ENCODE measurements at regions not wholly inside any gene's neighbourhood (a gene's known extent, or its start where the extent isn't known, plus 50 kb on each side); places are given as distances from the start of the nearest gene placed in this dataset.
"Not testable (repeated sequence)": the region's sequence is repeated elsewhere in the genome, so short reads cannot be mapped to it uniquely, and the experiment has no call there.

DNA sequence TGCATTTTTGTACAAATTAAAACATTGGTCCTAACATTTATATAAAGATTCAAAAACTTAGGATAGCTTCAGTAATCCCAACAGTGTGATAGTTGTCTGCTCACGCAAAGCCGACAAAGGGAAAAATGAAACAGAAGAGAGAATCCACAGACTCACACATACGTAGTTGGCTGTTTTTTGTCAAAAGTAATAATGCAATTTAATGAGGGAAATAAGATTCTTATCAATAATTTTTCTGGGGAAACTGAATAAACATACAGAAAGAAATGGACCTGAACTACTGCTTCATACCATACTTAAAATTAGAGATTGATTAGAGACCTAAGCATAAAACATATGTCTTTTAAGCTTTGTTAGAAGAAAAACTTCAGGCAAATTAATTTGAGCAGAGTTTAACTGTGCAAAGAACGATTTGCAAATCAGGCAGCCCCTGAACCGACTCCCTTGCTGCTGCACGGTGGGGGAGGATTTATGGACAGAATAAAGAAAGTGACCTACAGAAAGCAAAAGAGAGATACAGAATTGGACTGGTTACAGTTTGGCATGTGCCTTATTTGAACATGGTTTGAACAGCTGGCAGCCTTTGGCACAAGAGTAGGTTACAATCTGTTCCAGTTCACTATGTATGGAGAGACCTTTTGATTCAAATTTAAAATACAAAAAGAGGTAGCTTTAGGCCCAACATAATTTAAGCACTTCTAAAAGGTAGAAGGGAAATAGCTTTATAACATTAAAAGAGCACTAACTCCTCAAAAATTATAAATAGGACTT is 64.9 kb upstream of the CTSV start:
- not testable (repeated sequence) for DNase-seq (ENCODE audit: low read depth in 2 of 2)

DNA sequence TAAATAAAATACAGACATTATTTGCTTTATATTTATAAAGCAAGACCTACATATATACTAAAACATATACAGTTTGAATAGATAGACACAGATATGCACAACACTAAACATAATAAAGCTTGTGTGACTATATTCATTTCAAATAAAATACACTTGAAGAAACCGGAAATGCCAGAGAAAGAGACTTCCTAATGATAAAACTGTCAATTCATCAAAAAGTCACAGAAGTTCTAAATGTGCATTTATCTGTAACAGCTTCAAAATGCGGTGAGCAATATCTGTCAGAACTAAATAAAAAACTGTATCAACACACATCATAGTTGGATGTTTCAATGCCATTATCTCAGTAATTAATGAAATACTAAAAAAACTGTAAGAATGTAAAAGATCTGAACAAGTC is 60.6 kb upstream of the CTSV start:
- DNase-seq (ENCODE audit: low read depth in 2 of 2), result not testable (repeated sequence)

DNA sequence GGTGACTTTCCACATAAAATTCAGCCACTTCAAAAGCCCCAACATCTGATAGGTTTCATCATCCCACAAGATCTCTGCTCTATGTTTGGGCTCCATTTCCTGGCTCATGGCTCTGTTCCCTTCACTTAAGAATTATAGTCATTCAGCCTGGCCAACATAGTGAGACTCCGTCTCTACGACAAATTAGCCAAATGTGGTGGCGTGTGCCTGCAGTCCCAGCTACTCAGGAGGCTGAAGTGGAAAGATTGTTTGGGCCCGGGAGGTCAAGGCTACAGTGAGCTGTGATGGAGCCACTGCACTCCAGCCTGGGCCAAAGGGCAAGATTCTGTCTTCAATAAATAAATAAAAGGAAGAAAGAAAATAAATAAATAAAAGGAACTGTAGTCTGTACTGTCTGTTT is 57.9 kb upstream of the CTSV start:
- DNase-seq (ENCODE audit: low read depth in 2 of 2), result no peak

- not testable (repeated sequence) for DNase-seq (ENCODE audit: low read depth in 2 of 2)
Measured at GRCh38 chr9:97089361-97089760, 50.4 kb upstream of the CTSV start.

All from fibroblast of skin of left quadriceps (primary cell).